ENCODE measurements at regions not wholly inside any gene's neighbourhood (a gene's known extent, or its start where the extent isn't known, plus 50 kb on each side); places are given as distances from the start of the nearest gene placed in this dataset.

- TF ChIP-seq, protein P1, sequence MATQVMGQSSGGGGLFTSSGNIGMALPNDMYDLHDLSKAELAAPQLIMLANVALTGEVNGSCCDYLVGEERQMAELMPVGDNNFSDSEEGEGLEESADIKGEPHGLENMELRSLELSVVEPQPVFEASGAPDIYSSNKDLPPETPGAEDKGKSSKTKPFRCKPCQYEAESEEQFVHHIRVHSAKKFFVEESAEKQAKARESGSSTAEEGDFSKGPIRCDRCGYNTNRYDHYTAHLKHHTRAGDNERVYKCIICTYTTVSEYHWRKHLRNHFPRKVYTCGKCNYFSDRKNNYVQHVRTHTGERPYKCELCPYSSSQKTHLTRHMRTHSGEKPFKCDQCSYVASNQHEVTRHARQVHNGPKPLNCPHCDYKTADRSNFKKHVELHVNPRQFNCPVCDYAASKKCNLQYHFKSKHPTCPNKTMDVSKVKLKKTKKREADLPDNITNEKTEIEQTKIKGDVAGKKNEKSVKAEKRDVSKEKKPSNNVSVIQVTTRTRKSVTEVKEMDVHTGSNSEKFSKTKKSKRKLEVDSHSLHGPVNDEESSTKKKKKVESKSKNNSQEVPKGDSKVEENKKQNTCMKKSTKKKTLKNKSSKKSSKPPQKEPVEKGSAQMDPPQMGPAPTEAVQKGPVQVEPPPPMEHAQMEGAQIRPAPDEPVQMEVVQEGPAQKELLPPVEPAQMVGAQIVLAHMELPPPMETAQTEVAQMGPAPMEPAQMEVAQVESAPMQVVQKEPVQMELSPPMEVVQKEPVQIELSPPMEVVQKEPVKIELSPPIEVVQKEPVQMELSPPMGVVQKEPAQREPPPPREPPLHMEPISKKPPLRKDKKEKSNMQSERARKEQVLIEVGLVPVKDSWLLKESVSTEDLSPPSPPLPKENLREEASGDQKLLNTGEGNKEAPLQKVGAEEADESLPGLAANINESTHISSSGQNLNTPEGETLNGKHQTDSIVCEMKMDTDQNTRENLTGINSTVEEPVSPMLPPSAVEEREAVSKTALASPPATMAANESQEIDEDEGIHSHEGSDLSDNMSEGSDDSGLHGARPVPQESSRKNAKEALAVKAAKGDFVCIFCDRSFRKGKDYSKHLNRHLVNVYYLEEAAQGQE (IDR thresholded peaks at IDR 0.05; ENCODE audit: borderline replicate concordance): no peak
- TF ChIP-seq, protein P1 (CRISPR knock-in tag; IDR thresholded peaks at IDR 0.05; ENCODE audit: low read depth): no peak
- no peak for TF ChIP-seq CHD7 (IDR thresholded peaks at IDR 0.05; ENCODE audit: low read depth, low read length)
- TF ChIP-seq ZFP91 (CRISPR knock-in tag; IDR thresholded peaks at IDR 0.05): no peak
- TF ChIP-seq CHD2 (IDR thresholded peaks at IDR 0.05; ENCODE audit: low read depth, low read length): no peak
- TF ChIP-seq FOXA3 (CRISPR knock-in tag; conservative IDR thresholded peaks at IDR 0.05 in 1 of 2, IDR thresholded peaks at IDR 0.05 in 1 of 2): no peak
- no peak for TF ChIP-seq PHF21A (IDR thresholded peaks at IDR 0.05; ENCODE audit: borderline replicate concordance, low read depth)
- no peak for TF ChIP-seq ZNF184 (CRISPR knock-in tag; IDR thresholded peaks at IDR 0.05)
These were observed 1150.8 kb downstream of the SI start (continued) for GRCh38 chr3:163927521-163927920.
